ENCODE measurements at regions not wholly inside any gene's neighbourhood (a gene's known extent, or its start where the extent isn't known, plus 50 kb on each side); places are given as distances from the start of the nearest gene placed in this dataset.

DNA sequence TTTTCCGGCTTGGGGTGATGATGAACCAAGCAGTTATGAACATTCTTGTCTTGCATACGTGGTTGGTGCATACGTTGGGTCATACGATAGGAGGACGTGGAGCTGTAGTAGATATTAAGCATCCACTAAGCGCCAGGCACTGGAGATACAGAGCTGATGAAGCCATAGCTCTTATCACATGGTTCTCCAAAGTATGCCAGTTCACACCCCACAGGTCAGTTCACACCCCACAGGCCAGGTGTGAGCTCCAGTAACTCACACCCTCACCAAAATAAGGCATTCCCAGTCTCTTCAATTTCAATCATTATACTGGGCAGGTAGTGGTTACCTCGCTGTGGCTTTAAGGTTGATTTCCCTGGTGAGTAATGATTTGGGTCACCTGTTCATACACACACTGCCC is 335.5 kb downstream of the FOXL1 start:
- no peak for DNase-seq (ENCODE audit: low read depth in 3 of 3)

- DNase-seq (ENCODE audit: low read depth in 3 of 3) = no peak
Measured at GRCh38 chr16:86914876-86915717, 336.7 kb downstream of the FOXL1 start.

DNA sequence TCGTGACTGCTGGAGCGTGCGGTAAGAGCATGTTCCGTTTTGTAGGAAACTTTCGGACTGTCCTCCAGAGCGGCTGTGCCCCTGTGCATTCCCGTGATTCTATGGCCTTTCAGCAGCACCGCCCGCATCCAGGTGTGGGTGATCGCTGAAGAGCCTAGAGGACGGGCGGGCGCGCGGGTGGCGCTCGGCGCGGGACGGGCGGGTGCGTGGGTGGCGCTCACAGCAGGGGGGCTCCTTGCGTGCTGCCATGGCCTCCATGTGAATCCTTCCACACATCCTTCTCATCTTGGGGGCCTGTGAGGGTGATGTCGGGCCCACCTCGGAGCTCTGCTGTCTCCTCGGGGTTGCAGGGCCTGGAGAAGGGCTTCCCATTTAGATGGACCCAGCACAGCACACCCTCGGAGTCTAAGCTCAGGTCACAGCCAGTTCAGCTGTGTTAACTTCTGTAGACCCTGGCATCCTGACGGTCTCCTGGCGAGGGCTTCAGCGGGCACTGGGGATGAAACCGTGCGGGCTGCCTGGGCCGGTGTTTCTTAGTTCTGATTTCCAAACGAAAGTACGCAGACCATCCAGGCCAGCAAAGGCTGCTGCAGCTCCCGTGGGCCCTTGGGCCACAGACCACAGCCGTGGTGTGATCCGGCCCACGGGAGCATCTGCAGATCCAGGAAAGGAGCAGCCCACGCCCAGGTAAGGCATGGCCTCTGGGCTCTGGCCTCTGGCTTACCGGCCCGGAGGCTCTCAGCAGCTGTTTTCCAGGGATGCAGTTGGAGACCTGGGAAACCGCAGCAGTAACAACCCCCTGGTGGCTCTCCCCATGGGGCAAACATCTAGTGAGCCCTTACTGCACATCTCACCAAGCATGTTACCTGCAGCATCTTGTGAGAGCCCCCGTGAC is 339.4 kb downstream of the FOXL1 start:
- no peak for DNase-seq (ENCODE audit: low read depth in 3 of 3)

DNA sequence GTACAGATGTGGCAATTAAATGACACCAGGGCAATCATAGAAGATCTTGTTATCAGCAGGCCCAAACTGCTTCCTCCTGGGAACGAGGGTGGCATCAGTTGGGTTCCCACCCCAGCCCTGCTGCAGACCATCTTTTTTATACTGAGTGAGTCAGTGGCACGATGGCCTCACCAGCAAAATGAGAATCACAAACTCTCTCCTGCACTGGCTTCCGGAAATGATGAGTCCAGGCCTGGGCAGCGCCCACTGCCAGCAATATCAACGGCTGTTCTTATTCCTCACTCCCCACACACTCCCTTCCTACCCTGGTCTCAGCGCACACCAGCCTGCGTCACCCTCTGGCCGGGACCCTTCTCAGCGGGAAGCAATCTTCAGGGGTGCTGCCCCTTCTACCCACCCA is 340.3 kb downstream of the FOXL1 start:
- no peak for DNase-seq (ENCODE audit: low read depth in 3 of 3)

DNA sequence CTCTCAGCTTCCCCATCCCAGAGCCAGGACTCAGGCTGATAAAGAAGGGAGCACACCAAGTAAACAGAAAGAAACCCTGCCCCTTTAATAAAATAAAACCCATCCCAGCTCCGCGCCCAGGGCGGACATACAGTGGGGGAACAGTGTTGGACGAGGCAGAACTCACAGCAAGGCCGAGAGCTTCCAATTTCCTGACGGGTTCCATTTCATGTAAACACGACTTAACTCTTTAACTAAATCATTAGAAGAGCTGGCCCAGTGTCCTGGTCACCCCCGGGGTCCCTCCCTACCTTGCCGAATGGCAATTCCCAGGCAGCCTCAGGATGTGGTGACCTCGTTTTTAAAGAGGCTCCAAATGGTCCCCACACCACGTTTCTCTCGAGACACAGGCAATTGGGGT is 340.7 kb downstream of the FOXL1 start:
- no peak for DNase-seq (ENCODE audit: low read depth in 3 of 3)

DNA sequence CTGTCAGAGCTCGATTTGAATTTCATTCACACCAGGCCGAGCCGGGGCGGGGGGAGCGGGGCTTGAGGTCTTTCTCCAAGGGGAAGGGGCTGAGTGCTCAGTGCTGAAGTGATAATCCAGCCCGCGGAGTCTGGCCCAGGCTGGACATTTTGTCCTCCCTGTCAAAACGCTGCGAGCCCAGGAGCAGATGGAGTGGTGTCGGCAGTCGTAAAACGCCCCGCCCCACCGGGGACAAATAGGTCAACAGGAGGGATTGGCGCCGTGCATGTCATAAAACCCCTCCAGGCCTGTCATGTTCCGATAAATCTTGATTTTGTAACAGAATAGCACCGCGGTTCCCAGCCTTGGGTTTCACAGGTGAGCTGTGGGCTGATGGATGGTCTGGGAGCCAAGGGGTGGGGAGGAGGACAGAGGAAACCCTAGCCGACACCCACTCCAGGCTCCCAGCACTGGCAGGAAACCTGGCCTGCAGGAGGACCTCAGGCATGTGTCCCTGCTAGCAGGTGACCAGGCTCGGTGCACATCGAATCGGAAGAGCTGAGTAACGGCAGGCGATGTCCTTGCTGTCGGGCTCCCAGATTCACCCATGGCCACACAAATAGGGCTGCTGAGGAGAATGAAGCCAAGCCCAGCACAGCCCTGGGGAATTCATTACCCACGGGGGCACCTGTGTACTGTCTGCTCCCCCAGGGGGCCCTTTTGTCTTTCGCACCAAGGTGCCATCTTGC is 341.4 kb downstream of the FOXL1 start:
- DNase-seq (ENCODE audit: low read depth in 3 of 3) = no peak

DNA sequence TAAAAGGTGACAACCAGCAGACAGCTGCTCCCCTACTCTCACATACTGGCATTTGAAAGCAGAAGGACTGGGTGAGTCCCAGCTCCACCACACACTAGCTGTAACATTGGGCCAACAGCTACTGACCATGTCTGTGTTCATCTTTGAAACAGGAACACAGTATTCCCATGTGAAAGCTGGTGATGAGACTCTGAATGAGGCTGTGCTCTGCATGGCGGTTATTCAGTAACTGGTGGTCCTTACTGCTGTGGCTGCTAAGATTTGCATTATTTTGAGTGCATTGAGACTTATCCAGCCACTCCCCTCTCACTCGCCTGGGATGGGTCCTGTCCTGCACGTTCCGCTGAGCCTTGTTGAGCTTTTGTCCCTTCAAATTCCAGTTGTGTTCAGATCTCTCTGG is 342.9 kb downstream of the FOXL1 start:
- no peak for DNase-seq (ENCODE audit: low read depth in 3 of 3)

DNA sequence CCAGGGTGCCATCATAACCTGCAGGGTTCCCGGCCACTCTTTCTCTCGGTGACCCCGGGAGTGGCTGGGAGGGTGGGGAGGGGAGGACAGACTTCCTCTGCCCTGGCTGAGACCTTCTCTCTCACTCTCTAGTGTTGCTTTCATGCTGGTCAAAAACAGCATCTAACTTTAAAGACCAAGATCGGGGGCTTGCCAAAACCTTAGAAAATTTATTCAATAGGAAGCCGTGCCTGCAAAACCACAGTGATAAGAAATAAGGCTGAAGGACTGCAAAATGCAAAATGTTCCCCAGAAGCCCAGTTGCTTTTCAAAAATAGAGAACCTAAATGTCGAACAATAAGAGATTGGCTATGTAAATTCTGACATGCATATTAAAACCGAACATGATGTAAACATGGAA is 344.0 kb downstream of the FOXL1 start:
- DNase-seq (ENCODE audit: low read depth in 3 of 3) = no peak

DNA sequence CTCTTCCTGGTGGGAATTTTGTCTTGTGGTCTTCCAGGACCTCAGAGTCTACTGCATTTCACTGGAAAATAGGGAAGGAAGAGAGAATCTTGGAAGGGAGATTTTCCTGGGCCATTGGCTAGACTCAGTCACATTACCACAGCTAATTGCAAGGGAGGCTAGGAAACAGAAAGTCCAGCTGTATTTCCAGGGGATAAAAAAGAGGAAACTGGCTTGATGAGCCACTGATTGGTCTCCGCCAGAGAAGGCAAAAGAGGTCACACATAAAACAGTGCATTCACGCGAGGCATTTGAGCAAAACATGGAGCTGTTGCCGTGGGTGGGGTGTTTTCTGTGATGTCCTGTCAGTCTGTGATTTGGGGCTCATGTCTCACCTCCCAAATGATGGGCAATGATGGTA is 345.3 kb downstream of the FOXL1 start:
- no peak for DNase-seq (ENCODE audit: low read depth in 3 of 3)

DNA sequence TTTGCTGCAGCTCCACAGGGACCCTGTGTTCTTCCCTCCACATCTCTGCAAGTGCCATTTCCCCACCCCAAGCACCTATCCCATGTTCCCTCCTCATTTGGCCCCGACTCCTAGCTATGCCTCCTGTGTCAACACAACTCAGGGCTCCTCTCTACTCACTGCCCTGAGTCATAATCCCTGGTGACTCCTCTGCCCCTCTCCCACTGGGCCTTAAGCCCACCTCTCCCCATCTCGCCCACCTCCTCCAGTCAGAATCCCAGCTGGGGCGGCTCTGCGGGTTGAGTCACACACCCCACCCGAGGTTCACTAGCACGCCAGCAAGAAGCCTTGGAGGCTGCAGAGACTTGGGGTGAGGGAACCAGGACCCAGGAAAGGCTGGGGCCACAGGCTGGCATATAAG is 346.2 kb downstream of the FOXL1 start:
- no peak for DNase-seq (ENCODE audit: low read depth in 3 of 3)

GRCh38 chr16:86925067-86925791 is 346.9 kb downstream of the FOXL1 start:
- DNase-seq (ENCODE audit: low read depth in 3 of 3) = no peak

DNA sequence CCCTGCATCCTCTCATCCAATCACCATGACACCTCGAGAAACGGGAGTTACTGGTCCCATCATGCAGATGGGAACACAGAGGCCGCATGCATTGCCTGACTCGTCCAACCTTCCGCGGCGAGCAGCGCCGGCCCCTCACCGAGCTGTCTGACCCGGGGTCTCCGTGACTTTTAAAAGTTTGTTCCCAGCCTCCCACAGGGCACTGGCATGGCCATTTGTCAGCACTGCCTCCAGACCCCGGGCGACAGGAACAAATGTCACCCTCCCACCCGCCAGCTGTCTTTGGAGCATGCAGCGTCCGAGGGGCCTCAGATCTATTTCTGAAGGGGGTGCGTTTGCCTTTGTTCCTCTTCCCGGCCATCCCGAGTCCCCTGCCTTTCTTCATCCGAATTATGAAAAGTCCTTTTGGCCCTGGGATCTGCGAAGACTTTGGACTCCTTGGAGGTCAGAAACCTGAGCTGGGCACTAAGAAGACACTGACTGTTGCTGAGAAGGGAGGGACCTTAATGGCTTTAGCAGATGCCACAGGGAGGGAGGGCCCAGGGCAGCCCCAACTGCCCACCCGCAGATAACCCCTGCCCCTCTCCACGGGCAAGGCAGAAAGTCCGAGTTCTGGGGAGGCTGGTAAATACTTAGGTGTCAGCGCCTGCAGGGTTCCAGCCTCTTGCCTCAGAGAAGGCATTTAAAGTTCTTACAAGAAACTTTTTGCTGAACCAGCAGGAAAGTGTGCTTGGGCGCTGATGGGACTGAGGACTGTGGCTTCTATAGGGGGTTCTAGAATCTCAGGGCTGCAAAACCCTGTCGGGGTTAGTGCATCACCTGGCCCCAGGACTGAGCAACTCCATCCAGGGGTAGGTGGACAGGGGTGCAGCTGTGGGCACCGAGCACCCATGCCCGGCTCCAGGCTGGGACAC is 348.1 kb downstream of the FOXL1 start:
- no peak for DNase-seq (ENCODE audit: low read depth in 3 of 3)

DNA sequence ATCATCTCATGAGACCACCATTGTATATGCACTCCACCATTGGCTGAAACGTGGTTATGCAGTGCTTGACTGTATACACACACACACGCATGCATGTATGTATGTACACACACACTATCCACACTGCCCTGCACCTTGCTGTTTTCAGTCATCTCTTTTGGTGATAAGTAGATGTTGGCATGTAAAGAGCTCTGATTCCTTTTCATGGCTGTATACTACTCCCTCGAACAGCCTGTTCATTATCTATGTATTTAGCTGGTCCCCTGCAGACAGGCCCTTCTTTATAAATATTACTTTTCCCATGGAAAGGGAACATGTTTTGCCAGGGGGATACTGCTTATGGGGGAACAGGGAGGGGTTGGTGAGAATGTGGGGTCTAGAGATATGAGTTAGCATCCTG is 349.4 kb downstream of the FOXL1 start:
- DNase-seq (ENCODE audit: low read depth in 3 of 3) = no peak

DNA sequence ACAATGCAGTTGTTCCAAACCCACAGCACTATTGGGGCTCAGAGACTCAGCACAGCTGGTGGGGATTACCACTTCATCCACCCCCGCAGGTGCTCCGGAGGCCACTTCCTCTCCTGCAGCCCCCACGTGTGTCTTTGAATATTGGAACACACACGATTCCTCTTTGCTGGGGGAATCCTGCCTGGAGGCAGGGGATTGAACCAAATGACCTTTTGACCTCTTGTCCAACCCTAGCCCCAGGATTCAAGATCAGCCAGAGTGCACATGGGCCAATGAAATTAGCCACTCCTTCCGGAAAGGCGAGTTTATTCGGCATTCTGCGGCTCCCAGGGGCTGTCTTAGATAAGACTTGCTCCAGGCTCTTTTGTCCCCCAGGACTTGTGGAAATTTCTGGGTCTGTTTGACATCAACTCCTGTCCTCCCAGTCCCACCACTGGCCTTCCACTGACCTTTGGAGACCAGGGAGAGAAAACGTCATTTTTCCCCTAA is 350.2 kb downstream of the FOXL1 start:
- DNase-seq (ENCODE audit: low read depth in 3 of 3) = no peak

DNA sequence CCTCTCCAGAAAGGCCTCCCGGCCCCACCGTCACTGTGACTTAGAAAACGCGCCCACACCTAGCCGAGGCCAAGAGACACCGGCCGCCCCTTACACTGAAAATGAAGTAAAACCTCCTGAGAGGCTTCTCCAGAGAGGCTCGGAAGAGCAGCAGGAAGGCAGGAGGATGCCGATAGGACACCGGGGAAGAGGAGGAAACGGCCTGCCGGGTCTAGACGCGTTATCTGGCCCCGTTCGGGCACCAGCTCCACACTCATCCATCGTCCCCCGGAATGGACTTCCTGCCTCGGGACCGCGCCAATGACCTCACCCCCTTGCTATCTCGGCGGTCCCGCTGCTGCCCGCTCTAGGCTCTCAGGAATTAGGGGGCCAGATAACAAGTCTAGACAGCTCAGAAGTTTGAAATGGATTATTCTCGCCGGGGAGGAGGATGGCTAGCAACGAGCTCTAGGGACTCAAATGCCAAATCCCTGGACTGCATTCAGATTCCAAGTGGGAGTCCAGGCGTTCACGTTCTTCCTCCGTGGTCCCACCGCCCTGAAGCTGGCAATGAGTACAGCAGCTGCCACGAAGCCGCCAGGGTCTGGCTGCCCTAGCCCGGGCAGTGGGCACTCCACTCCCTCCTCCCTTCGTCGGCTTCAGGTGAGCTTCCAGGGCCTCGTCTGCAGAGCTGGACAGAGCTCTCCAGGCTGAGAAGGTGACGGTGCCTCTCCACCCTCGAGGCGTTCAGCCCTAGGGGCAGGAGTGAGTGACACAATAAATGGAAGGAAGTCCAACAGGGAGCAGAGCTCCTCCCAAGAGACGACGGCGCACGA is 350.9 kb downstream of the FOXL1 start:
- no peak for DNase-seq (ENCODE audit: low read depth in 3 of 3)

DNA sequence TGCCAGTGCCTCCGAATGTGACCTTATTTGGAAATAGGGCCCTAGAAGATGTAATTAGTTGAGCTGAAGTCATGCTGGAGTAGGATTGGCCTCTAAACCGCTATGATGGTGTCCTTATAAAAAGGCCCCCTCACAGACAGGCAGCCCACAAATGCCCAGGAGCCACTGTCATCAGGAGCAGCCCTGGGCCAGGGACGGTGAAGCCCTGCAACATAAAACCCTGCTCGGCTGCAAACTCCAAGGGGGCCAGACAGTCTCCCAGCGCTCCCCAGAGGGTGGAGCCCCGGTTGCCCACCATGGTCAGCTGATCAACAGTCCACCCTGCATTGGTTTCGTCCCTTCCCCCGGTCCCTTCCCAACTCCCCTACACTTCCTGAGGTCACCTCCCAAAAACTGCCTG is 351.7 kb downstream of the FOXL1 start:
- DNase-seq (ENCODE audit: low read depth in 3 of 3) = no peak

DNA sequence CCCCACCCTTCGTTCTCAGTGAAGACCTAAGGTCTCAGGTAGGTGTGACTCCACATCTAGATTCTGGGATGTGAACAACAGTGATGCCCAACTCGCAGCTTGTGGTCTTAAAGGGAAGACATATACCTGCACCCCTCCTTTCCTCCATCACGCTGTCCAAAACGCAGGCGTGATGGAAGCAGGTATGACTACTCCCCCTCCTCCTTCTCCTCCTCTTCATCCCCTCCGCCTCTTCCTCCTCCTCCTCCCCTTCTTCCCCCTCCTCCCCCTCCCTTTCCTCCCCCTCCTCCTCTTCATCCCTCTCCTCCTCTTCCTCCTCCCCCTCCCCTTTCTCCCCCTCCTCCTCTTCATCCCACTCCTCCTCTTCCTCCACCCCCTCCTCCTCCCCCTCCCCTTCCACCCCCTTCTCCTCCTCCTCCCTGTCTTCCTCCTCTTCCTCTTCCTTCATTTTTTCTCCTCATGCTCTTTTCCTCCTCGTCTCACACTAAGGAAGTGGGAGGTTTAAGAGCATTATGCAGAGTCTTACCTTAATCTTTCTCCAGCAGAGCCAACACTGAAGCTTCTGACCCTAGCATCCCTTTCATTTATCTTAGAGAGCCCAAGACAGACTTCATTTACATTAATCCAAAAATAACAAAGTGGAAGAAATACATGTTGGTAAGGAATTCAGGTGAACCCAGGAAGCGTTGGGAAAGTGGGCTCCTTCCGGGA is 352.5 kb downstream of the FOXL1 start:
- no peak for DNase-seq (ENCODE audit: low read depth in 3 of 3)

- DNase-seq (ENCODE audit: low read depth in 3 of 3) = no peak
Measured at GRCh38 chr16:86931410-86931941, 353.1 kb downstream of the FOXL1 start.

Data from stimulated activated CD4-positive, alpha-beta T cell treated with anti-CD3 and anti-CD28 coated beads, TNF-alpha, amount 100 ng/mL, for 4 hours (primary cell).